ENCODE measurements at regions not wholly inside any gene's neighbourhood (a gene's known extent, or its start where the extent isn't known, plus 50 kb on each side); places are given as distances from the start of the nearest gene placed in this dataset.

GRCh38 chr15:95528920-95529319 is 801.6 kb upstream of the NR2F2 start:
- no peak overlapping the region for H3K27ac Mint-ChIP-seq
- H3K36me3 Mint-ChIP-seq, result peaks cover 5% of the 10 kb centered on the region; the same call in 1 of the 2 replicates
- ATAC-seq (no peak), DNase-seq (ENCODE audit: low spot score) (no peak)
- no peak for TF ChIP-seq PREB (CRISPR knock-in tag; IDR thresholded peaks at IDR 0.05; ENCODE audit: borderline replicate concordance)
- no peak for TF ChIP-seq NR3C1 (CRISPR knock-in tag; conservative IDR thresholded peaks at IDR 0.05; ENCODE audit: low read depth)
- TF ChIP-seq NFATC4 (CRISPR knock-in tag; IDR thresholded peaks at IDR 0.05), result no peak
- TF ChIP-seq ATF1 (CRISPR knock-in tag; IDR thresholded peaks at IDR 0.05), result no peak
- TF ChIP-seq FOXP1 (CRISPR knock-in tag; IDR thresholded peaks at IDR 0.05; ENCODE audit: borderline replicate concordance), result no peak
- peaks cover 23% of the 10 kb centered on the region for H3K9me3 Mint-ChIP-seq
- no peak overlapping the region for H3K4me3 Mint-ChIP-seq
- H3K4me1 Mint-ChIP-seq, result no peaks in the 10 kb centered on the region
- ChIA-PET CTCF (no interaction called here), POLR2A (no interaction called here)
- no peaks in the 10 kb centered on the region for H3K27me3 Mint-ChIP-seq (ENCODE audit: low read depth)

GRCh38 chr15:95536638-95537037 is 793.9 kb upstream of the NR2F2 start:
- H3K36me3 Mint-ChIP-seq, result no peaks in the 10 kb centered on the region
- no peak overlapping the region for H3K4me3 Mint-ChIP-seq
- no peak overlapping the region for H3K27ac Mint-ChIP-seq
- POLR2A ChIA-PET, result no interaction called here
- no peaks in the 10 kb centered on the region for H3K9me3 Mint-ChIP-seq
- DNase-seq (ENCODE audit: low spot score) (no peak), ATAC-seq (no peak)
- no peaks in the 10 kb centered on the region for H3K27me3 Mint-ChIP-seq (ENCODE audit: low read depth)
- CTCF ChIA-PET, result no interaction called here
- TF ChIP-seq TEAD1 (CRISPR knock-in tag; IDR thresholded peaks at IDR 0.05) (no peak), ZNF232 (CRISPR knock-in tag; IDR thresholded peaks at IDR 0.05) (no peak), ETV6 (CRISPR knock-in tag; IDR thresholded peaks at IDR 0.05) (no peak), GABPB1 (CRISPR knock-in tag; IDR thresholded peaks at IDR 0.05) (no peak), JAZF1 (CRISPR knock-in tag; IDR thresholded peaks at IDR 0.05) (no peak), PREB (CRISPR knock-in tag; IDR thresholded peaks at IDR 0.05; ENCODE audit: borderline replicate concordance) (no peak), ZNF512 (CRISPR knock-in tag; IDR thresholded peaks at IDR 0.05; ENCODE audit: borderline replicate concordance) (no peak), ZNF281 (CRISPR knock-in tag; IDR thresholded peaks at IDR 0.05) (no peak), ATF2 (CRISPR knock-in tag; IDR thresholded peaks at IDR 0.05; ENCODE audit: borderline replicate concordance, low read depth) (no peak), USF1 (CRISPR knock-in tag; IDR thresholded peaks at IDR 0.05) (no peak), RORB (CRISPR knock-in tag; IDR thresholded peaks at IDR 0.05) (no peak), MLX (CRISPR knock-in tag; IDR thresholded peaks at IDR 0.05) (no peak), SP1 (CRISPR knock-in tag; conservative IDR thresholded peaks at IDR 0.05) (no peak), ZNF396 (CRISPR knock-in tag; IDR thresholded peaks at IDR 0.05; ENCODE audit: borderline replicate concordance) (no peak), ZNF317 (CRISPR knock-in tag; IDR thresholded peaks at IDR 0.05; ENCODE audit: borderline replicate concordance, low read depth) (no peak), ZNF416 (CRISPR knock-in tag; IDR thresholded peaks at IDR 0.05) (no peak), ELF4 (CRISPR knock-in tag; IDR thresholded peaks at IDR 0.05; ENCODE audit: low read depth) (no peak), PRRX2 (CRISPR knock-in tag; IDR thresholded peaks at IDR 0.05) (no peak), FOXP4 (CRISPR knock-in tag; IDR thresholded peaks at IDR 0.05) (no peak)
- peaks cover 8% of the 10 kb centered on the region for H3K4me1 Mint-ChIP-seq
